ENCODE measurements at regions not wholly inside any gene's neighbourhood (a gene's known extent, or its start where the extent isn't known, plus 50 kb on each side); places are given as distances from the start of the nearest gene placed in this dataset.

GRCh38 chr12:34119366-34119765, 97.1 kb downstream of the ALG10 start:
- ChIA-PET CTCF (interaction anchor here (1.2 kb wide), 1 partner anchor 690 kb away, joined by 4 read pairs; no protein-coding TSS in a partner anchor), POLR2A (no interaction called here)
- no peaks in the 10 kb centered on the region for H4K20me1 ChIP-seq (ENCODE audit: insufficient read depth)
- H3K9me3 ChIP-seq = no peaks in the 10 kb centered on the region
- no peaks in the 10 kb centered on the region for H3F3A ChIP-seq (replicated peaks; ENCODE audit: insufficient read depth)
- H3K27ac ChIP-seq (ENCODE audit: low read depth in 2 of 2, low read length in 1 of 2) = no peak overlapping the region
- H3K36me3 ChIP-seq (replicated peaks in 1 of 2; ENCODE audit: control insufficient read depth in 1 of 2, insufficient read depth in 2 of 2, low read length in 1 of 2) = no peaks in the 10 kb centered on the region
- no peaks in the 10 kb centered on the region for H3K4me1 ChIP-seq (ENCODE audit: control insufficient read depth in 1 of 2, insufficient read depth in 2 of 2, low read depth in 1 of 2, low read length in 1 of 2)
- H3K4me3 ChIP-seq (ENCODE audit: low read depth in 2 of 2, low read length in 1 of 2) = no peak overlapping the region
- 29% methylated on average over 5 of the region's 5 CpGs for WGBS (ENCODE audit: low lambda C conversion rate)
- H2AFZ ChIP-seq (ENCODE audit: low read depth) = no peak overlapping the region
- H3K4me2 ChIP-seq = no peak overlapping the region
- no peak overlapping the region for H3K9ac ChIP-seq
- no peak for TF ChIP-seq REST (IDR thresholded peaks at IDR 0.05; ENCODE audit: low read depth, low read length)
- TF ChIP-seq FOXM1 (IDR thresholded peaks at IDR 0.05; ENCODE audit: low read depth) = no peak
- no peak for TF ChIP-seq SMC3 (IDR thresholded peaks at IDR 0.05; ENCODE audit: low read depth, low read length)
- no peak for TF ChIP-seq CTCF (IDR thresholded peaks at IDR 0.05)
- TF ChIP-seq FOXJ3 (CRISPR knock-in tag; IDR thresholded peaks at IDR 0.05) = no peak
- TF ChIP-seq TAF1 (IDR thresholded peaks at IDR 0.05; ENCODE audit: borderline replicate concordance, low read depth, low read length) = no peak
- TF ChIP-seq TEAD4 (IDR thresholded peaks at IDR 0.05; ENCODE audit: borderline replicate concordance, insufficient read depth) = no peak
- no peak for TF ChIP-seq NRF1 (IDR thresholded peaks at IDR 0.05; ENCODE audit: low read depth, low read length)
- no peak for TF ChIP-seq JUND (IDR thresholded peaks at IDR 0.05)
- TF ChIP-seq GATA2 (CRISPR knock-in tag; IDR thresholded peaks at IDR 0.05) = no peak
- no peaks in the 10 kb centered on the region for H3K9me2 ChIP-seq
- peaks cover 9% of the 10 kb centered on the region; the same call in 1 of the 2 replicates for H3K27me3 ChIP-seq (ENCODE audit: insufficient read depth)
- H3K79me2 ChIP-seq (ENCODE audit: insufficient read depth) = no peaks in the 10 kb centered on the region
- DNase-seq = no peak

GRCh38 chr12:34121360-34121759, 99.1 kb downstream of the ALG10 start:
- Histone ChIP-seq H3K4me1 (ENCODE audit: control insufficient read depth in 1 of 2, insufficient read depth in 2 of 2, low read depth in 1 of 2, low read length in 1 of 2) (no peaks in the 10 kb centered on the region), H3K4me3 (ENCODE audit: low read depth in 2 of 2, low read length in 1 of 2) (no peak overlapping the region), H3K4me2 (no peak overlapping the region), H3K27ac (ENCODE audit: low read depth in 2 of 2, low read length in 1 of 2) (no peak overlapping the region), H3K9me3 (no peaks in the 10 kb centered on the region), H4K20me1 (ENCODE audit: insufficient read depth) (no peaks in the 10 kb centered on the region), H3K9me2 (no peaks in the 10 kb centered on the region), H3F3A (replicated peaks; ENCODE audit: insufficient read depth) (no peaks in the 10 kb centered on the region), H3K9ac (no peak overlapping the region), H3K36me3 (replicated peaks in 1 of 2; ENCODE audit: control insufficient read depth in 1 of 2, insufficient read depth in 2 of 2, low read length in 1 of 2) (no peaks in the 10 kb centered on the region), H3K27me3 (ENCODE audit: insufficient read depth) (peaks cover 9% of the 10 kb centered on the region; the same call in 1 of the 2 replicates), H2AFZ (ENCODE audit: low read depth) (no peak overlapping the region), H3K79me2 (ENCODE audit: insufficient read depth) (no peaks in the 10 kb centered on the region)
- ChIA-PET CTCF (interaction anchor here (2.9 kb wide), 1 partner anchor 97 kb away, joined by 15 read pairs; no protein-coding TSS in a partner anchor), POLR2A (no interaction called here)
- no peak for DNase-seq
- TF ChIP-seq NRF1 (IDR thresholded peaks at IDR 0.05; ENCODE audit: low read depth, low read length) (no peak), CHD2 (IDR thresholded peaks at IDR 0.05; ENCODE audit: low read length, partially characterized antibody) (no peak), USF1 (IDR thresholded peaks at IDR 0.05; ENCODE audit: borderline replicate concordance, low read depth) (no peak), FOXJ3 (CRISPR knock-in tag; IDR thresholded peaks at IDR 0.05) (no peak)
- WGBS (ENCODE audit: low lambda C conversion rate) = 0% methylated on average over 1 of the region's 1 CpG
